ENCODE measurements at regions not wholly inside any gene's neighbourhood (a gene's known extent, or its start where the extent isn't known, plus 50 kb on each side); places are given as distances from the start of the nearest gene placed in this dataset.
"Not testable (repeated sequence)": the region's sequence is repeated elsewhere in the genome, so short reads cannot be mapped to it uniquely, and the experiment has no call there.

GRCh38 chr15:88987591-88987933 lies 74.4 kb upstream of the MFGE8 start:
- Mint-ChIP-seq H3K4me3 (no peak overlapping the region), H3K27me3 (ENCODE audit: low read depth in 3 of 3) (peaks cover 3 to 6% (median 5%) of the 10 kb centered on the region in 3 donors), H3K36me3 (no peaks in the 10 kb centered on the region), H3K4me1 (no peaks in the 10 kb centered on the region), H3K9me3 (no peaks in the 10 kb centered on the region), H3K27ac (no peak overlapping the region)
- DNase-seq, result no peak

DNA sequence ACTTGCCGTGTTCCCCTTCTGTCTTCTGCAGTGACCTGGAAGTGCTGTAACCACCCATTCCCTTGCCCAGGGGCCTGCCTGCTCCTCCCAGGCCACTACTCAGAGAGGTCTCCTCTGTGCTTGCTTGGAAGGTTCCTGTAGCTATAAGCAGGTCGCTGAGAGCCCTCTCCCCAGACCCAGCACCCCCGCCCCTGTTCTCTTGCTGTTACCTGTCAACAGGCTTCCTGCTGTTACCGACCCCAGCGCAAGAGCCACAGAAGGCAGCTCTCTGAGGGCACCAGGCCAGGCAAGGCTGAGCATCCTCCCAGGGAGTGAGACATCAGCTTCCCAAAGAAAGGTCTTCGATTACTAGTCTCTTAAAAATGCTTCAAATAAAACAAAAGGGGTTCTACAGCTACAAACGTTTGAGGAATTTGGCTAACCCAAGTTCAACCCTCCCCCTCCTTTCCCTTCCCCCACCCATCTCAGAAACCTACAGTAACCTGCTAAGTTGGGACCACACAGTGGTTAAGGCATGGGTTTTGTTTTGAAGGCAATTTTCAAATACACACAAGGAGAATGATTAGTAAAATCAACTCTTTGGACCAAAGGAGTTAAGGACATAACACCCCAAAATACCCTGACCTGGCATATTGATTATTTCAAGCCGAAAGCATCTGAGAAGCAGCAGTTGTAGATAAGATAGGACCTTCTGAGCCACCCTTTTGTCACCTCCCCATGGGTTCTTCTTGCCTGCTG lies 74.9 kb upstream of the MFGE8 start:
- Mint-ChIP-seq H3K27ac (no peak overlapping the region), H3K4me3 (no peak overlapping the region), H3K9me3 (no peaks in the 10 kb centered on the region), H3K4me1 (no peaks in the 10 kb centered on the region), H3K27me3 (ENCODE audit: low read depth in 3 of 3) (peaks cover 3 to 6% (median 6%) of the 10 kb centered on the region in 3 donors), H3K36me3 (no peaks in the 10 kb centered on the region)
- no peak for DNase-seq

- Mint-ChIP-seq H3K27ac (no peak overlapping the region), H3K36me3 (no peaks in the 10 kb centered on the region), H3K27me3 (ENCODE audit: low read depth in 3 of 3) (peaks cover 3 to 6% (median 6%) of the 10 kb centered on the region in 3 donors), H3K9me3 (no peaks in the 10 kb centered on the region), H3K4me1 (no peaks in the 10 kb centered on the region), H3K4me3 (no peak overlapping the region)
- no peak for DNase-seq
Observed at GRCh38 chr15:88989578-88989977, 76.4 kb upstream of the MFGE8 start.

- Mint-ChIP-seq H3K4me1 (no peaks in the 10 kb centered on the region), H3K9me3 (no peaks in the 10 kb centered on the region), H3K4me3 (no peak overlapping the region), H3K36me3 (no peaks in the 10 kb centered on the region), H3K27me3 (ENCODE audit: low read depth in 3 of 3) (peaks cover 3 to 6% (median 4%) of the 10 kb centered on the region in 3 donors), H3K27ac (no peak overlapping the region)
- no peak for DNase-seq
Observed at GRCh38 chr15:88990185-88990679, 77.1 kb upstream of the MFGE8 start.

- H3K27me3 Mint-ChIP-seq (ENCODE audit: low read depth in 3 of 3), result peaks cover 2 to 7% (median 6%) of the 10 kb centered on the region in 3 donors
Observed at GRCh38 chr15:88992216-88992615, 79.0 kb upstream of the MFGE8 start.

DNA sequence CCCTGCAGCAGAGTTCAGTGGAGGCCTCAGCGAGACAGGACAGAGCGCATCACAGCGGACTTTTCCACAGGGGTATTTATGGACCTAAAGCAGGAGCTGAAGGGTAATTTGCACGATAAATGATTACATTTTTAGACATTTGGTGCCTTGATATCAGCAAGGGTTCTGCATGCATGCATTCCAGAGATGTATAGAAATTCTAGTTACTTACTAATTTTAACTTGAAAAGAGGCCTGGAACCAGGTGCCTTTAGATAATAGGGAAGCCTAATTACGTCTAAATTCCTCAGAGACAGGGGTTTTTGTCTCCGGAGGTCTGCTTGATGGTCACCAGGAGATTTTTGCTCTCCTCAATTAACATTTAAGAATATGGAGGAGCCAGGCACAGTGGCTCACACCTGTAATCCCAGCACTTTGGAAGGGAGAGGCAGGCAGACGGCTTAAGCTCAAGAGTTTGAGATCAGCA lies 79.8 kb upstream of the MFGE8 start:
- H3K4me1 Mint-ChIP-seq, result no peaks in the 10 kb centered on the region
- no peak overlapping the region for H3K4me3 Mint-ChIP-seq
- H3K27me3 Mint-ChIP-seq (ENCODE audit: low read depth in 3 of 3), result peaks cover 2 to 8% (median 6%) of the 10 kb centered on the region in 3 donors
- no peak for DNase-seq
- no peaks in the 10 kb centered on the region for H3K36me3 Mint-ChIP-seq
- no peak overlapping the region for H3K27ac Mint-ChIP-seq
- H3K9me3 Mint-ChIP-seq, result no peaks in the 10 kb centered on the region

More at GRCh38 chr15:88992216-88992615, 79.0 kb upstream of the MFGE8 start:
- DNase-seq, result no peak
- H3K9me3 Mint-ChIP-seq, result no peaks in the 10 kb centered on the region
- no peaks in the 10 kb centered on the region for H3K36me3 Mint-ChIP-seq
- H3K4me1 Mint-ChIP-seq, result no peaks in the 10 kb centered on the region
- H3K27ac Mint-ChIP-seq, result no peak overlapping the region
- no peak overlapping the region for H3K4me3 Mint-ChIP-seq

DNA sequence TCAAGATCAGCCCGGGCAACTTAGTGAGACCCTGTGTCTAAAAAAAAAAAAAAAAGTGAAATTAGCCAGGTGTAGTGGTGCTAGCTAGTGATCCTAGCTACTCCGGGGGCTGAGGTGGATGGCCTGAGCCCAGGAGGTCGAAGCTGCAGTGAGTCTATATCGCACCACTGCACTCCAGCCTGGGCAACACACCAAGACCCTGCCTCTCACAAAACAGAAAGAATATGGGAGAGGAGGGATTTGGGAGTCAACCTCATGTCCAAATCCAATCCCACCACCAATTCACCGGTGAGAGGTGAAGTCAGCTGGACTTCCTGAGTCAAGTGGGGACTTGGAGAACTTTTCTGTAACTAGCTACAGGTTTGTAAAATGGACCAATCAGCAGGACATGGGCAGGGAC lies 80.5 kb upstream of the MFGE8 start:
- Mint-ChIP-seq H3K9me3 (no peaks in the 10 kb centered on the region), H3K36me3 (no peaks in the 10 kb centered on the region), H3K27me3 (ENCODE audit: low read depth in 3 of 3) (peaks cover 2 to 11% (median 6%) of the 10 kb centered on the region in 3 donors), H3K4me3 (no peak overlapping the region), H3K4me1 (no peaks in the 10 kb centered on the region), H3K27ac (no peak overlapping the region)
- DNase-seq, result no peak

DNA sequence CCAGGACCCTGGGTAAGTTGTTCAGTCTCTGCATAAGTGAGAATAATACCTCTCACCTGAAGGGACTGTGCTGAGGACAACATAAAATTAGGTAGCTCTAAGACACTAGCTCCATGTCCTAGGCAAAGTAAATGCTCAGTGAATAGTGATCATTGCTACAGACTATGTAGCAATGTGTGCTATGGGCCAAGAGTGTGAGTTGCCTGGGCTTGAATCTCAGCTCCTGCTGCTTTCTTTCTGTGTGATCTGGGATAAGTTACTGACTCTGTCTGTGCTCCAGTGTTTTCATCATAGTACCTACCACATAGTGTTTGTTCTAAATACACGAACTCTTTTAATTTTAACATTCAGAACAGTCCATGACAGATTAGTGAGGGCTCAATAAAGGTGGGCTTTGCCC lies 81.1 kb upstream of the MFGE8 start:
- Mint-ChIP-seq H3K27ac (no peak overlapping the region), H3K9me3 (no peaks in the 10 kb centered on the region), H3K4me1 (no peaks in the 10 kb centered on the region), H3K4me3 (no peak overlapping the region), H3K36me3 (no peaks in the 10 kb centered on the region), H3K27me3 (ENCODE audit: low read depth in 3 of 3) (peaks cover 2 to 11% (median 6%) of the 10 kb centered on the region in 3 donors)
- DNase-seq, result no peak

DNA sequence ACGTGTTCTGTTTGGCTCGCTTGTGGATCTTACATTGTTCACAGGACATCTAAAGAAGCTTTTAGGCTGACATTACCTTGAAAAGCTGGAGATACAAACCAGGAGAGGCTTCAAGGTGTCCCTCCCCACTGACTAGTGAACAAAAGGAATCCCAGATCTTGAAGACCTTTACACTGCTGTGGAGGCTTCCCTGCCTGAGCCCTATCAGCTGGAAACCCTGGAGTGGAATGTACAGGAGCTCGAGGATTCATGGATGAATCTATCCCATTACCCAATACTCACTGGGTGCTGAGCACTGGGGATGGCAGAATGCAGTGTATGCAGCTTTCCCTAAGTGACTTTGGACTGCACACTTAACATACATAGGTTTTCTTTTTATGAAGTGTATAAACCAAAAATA lies 82.3 kb upstream of the MFGE8 start:
- Mint-ChIP-seq H3K4me3 (no peak overlapping the region), H3K36me3 (no peaks in the 10 kb centered on the region), H3K27me3 (ENCODE audit: low read depth in 3 of 3) (peaks cover 0 to 11% (median 4%) of the 10 kb centered on the region in 3 donors), H3K4me1 (no peaks in the 10 kb centered on the region), H3K9me3 (no peaks in the 10 kb centered on the region), H3K27ac (no peak overlapping the region)
- DNase-seq, result no peak

GRCh38 chr15:88997531-88997930 lies 84.4 kb upstream of the MFGE8 start:
- Mint-ChIP-seq H3K4me1 (peaks cover 10 to 16% of the 10 kb centered on the region in 2 donors), H3K36me3 (no peaks in the 10 kb centered on the region), H3K9me3 (no peaks in the 10 kb centered on the region), H3K27me3 (ENCODE audit: low read depth in 3 of 3) (peaks cover 2 to 11% (median 6%) of the 10 kb centered on the region in 3 donors), H3K4me3 (no peak overlapping the region), H3K27ac (no peak overlapping the region)
- no peak for DNase-seq

GRCh38 chr15:88998980-88999713 lies 86.0 kb upstream of the MFGE8 start:
- H3K27me3 Mint-ChIP-seq (ENCODE audit: low read depth in 3 of 3), result peaks cover 4 to 11% (median 8%) of the 10 kb centered on the region in 3 donors
- H3K4me3 Mint-ChIP-seq, result no peak overlapping the region
- no peak for DNase-seq
- peaks cover 16 to 21% of the 10 kb centered on the region in 2 donors for H3K4me1 Mint-ChIP-seq
- no peaks in the 10 kb centered on the region for H3K36me3 Mint-ChIP-seq
- no peak overlapping the region for H3K27ac Mint-ChIP-seq
- H3K9me3 Mint-ChIP-seq, result no peaks in the 10 kb centered on the region

GRCh38 chr15:89001708-89002275 lies 86.5 kb upstream of the ABHD2 start:
- Mint-ChIP-seq H3K4me1 (peaks cover 16 to 21% of the 10 kb centered on the region in 2 donors), H3K27ac (peak overlapping the region; percentile 26 to 91 (median 52)), H3K4me3 (peak overlapping the region; percentile 39 to 56 (median 42)), H3K27me3 (ENCODE audit: low read depth in 3 of 3) (peaks cover 4 to 11% (median 8%) of the 10 kb centered on the region in 3 donors)
- H3K9me3 Mint-ChIP-seq, H3K36me3 Mint-ChIP-seq, DNase-seq: not testable (repeated sequence)

- Mint-ChIP-seq H3K27ac (peak overlapping the region; percentile 26 to 91 (median 63)), H3K27me3 (ENCODE audit: low read depth in 3 of 3) (peaks cover 4 to 11% (median 9%) of the 10 kb centered on the region in 3 donors), H3K4me1 (peaks cover 16 to 21% of the 10 kb centered on the region in 2 donors), H3K4me3 (peak overlapping the region; percentile 39 to 56 (median 42)), H3K36me3 (no peaks in the 10 kb centered on the region), H3K9me3 (no peaks in the 10 kb centered on the region)
- peak; percentile 53 to 63 (median 62) for DNase-seq
Observed at GRCh38 chr15:89002281-89002761, 85.9 kb upstream of the ABHD2 start.

DNA sequence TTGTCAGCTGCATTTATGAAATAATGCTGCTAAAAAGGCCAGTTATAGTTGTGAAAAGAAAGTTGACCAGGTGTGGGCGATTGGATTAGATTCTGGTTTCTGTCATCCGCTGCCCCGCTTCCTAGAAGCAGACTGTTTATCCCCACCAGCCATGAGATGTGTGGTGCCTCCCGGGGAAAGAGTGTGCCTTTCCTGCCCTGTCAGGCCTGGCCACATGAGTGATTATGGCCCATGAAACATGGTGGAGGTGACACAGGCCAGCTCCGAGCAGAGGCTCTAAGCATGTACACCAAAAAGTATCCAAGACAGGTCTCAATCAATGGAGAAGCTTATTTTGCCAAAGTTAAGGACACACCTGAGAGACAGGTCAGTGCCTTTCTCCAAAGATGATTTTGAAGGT lies 85.4 kb upstream of the ABHD2 start:
- Mint-ChIP-seq H3K27ac (peak overlapping the region; percentile 48 to 91 (median 66)), H3K27me3 (ENCODE audit: low read depth in 3 of 3) (peaks cover 4 to 11% (median 8%) of the 10 kb centered on the region in 3 donors), H3K9me3 (no peaks in the 10 kb centered on the region), H3K4me1 (peaks cover 16 to 21% of the 10 kb centered on the region in 2 donors), H3K4me3 (peak overlapping the region in 3 of 5 donors; percentile 39 to 45 (median 42)), H3K36me3 (no peaks in the 10 kb centered on the region)
- DNase-seq, result no peak
